Muscle of arm (tissue), 1 donor: ENCODE measurements at regions not wholly inside any gene's neighbourhood (a gene's known extent, or its start where the extent isn't known, plus 50 kb on each side); places are given as distances from the start of the nearest gene placed in this dataset.
"Not testable (repeated sequence)": the region's sequence is repeated elsewhere in the genome, so short reads cannot be mapped to it uniquely, and the experiment has no call there.

Experiments used
- DNase-seq: peaks from one replicate; pipeline ENCODE4 v3.0.0-alpha.2; 2013

DNA sequence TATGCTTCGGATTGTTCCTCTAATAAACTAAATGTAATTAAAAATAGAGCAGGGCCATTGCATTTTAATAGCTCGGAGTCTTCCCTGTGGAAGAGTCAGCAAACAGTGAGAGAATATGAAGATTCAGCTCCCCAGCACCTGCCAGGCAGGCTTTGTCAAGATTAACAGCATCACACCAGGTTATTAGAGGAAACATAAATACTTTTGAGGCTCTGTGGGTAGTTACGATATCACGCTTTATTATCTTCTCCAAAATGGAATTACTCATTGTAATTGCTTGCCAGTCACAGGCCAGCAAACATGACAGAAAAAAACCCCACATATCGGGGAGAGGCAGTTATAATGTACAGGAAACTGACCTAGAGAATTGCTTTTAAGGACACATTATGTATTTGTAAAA, 303.9 kb downstream of the CPS1 start:
- no peak for DNase-seq

DNA sequence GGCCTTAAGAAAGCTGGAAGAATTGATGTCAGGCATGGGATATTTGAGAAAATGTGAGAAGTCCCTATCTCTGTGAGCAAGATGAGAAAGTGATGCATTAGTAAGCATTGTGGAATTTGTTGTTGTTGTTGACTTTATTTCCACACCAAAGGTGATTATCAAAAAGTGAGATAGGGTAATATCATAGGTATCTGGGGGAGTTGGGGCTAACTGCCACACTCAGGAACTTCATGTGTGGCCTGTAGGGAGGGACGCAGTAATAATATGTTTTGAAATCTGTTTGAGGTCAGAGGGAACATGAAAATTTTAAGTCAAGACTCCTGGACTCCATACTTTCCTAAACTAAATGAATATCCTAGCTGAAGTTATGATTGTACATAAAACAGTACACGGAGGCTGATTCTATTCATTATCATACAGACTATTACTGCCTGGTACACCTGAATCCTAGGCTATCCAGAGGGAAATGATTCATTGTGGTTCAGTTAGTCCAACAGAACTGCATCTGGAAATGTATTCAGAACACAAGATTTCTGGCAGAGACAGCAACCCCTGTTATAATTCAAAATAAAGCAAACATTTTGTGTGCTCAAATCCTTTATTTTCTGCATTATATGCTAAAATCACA, 304.8 kb downstream of the CPS1 start:
- DNase-seq: no peak

DNA sequence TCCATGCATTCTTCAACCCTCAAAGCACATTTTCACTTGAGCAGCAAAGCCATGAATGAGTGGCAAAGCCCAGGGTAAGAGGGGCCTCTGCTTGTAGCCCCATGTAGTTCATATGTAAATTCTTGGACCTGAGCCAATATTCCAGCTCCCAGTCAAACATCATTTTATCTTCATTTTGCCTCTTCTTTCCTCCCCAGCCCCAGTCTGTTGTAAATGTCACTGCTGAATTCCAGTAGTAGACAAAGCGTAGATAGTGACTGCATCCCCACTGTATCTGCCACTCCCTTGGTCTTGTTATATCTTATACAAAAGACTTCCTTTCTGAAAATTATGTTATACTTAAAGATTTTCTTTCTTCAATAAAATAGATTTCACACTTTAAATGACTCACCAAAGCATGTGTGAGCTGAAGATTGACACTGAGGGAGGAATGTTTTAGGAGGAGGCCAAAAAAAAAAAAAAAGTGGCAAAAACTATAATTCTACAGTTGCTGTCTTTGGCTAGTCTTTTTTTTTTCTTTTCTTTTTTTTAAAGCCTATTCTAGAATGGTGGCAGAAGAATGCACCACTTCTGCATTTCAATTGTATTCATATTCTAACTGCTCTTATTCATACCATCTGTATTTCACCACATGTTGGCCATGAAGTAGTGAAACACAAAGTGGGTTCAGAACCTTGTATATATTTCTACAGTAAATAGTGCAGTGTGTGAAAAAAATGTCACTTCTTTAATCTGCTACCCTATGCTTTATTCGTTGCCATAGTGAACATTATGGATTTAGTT, 306.1 kb downstream of the CPS1 start:
- peak; percentile 3 for DNase-seq

DNA sequence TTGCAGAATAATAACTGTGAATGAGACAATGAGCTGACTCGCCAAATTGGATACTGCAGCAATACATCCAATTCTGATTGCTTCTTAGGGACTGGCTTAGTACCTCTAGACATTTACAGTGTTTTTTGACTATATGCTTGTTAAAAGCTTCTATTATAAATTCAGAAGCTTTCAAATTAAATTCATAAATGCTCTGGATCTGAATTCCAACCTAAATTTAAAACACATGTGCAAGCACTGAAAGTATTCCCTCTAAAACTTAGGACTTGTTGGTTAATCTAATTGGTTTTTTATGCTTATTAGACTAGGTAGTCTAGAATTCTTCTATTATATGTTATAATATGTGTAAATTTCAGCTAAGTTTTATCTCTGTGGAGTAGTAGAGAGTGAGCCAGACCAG, 306.9 kb downstream of the CPS1 start:
- DNase-seq: no peak

DNA sequence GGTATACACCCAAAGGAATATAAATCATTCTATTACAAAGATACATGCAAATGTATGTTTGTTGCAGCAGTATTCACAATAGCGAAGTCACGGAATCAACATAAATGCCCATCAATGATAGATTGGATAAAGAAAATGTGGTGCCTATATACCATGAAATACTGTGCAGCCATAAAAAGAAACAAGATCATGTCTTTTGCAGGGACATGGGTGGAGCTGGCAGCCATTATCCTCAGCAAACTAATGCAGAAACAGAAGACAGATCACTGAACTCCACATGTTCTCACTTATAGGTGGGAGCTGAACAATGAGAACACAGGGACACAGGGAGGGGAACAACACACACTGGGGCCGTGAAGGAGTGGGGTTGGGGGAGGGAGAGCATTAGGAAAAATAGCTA, 315.2 kb downstream of the CPS1 start:
- DNase-seq: not testable (repeated sequence)

DNA sequence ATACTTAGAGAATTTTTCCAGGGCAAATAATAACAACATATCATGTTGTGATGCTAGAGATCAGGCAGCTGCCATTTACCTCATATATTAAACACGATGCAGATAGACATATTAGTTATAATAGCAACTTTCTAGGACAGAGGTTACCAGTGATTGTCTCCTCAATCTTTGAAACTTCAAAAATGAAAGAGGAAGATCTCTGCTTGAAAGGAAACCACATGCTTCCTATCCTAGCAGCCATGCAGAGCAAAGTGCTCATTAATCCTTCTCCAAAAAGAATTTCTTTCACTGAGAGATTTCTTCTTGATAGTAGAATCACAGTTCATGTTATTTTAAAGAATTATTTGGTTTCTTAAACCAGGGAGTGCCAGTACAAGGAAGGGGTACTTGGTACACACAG, 317.2 kb downstream of the CPS1 start:
- no peak for DNase-seq

DNA sequence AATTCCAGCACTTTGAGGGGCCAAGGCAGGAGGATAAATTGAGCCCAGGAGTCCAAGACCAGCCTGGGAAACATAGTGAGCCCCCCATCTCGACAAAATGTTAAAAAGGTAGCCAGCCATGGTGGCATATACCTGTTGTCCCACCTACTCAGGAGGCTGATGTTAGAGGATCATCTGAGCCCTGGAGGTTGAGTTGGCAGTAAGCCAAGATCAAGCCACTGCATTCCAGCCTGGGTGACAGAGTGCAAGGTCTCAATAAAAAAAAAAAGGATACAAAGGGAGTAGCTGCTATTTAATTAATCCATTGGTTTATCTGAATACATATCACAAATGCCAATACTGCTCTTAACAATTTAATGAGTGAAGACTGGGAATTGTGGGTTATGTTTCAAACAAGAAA, 327.8 kb downstream of the CPS1 start:
- no peak for DNase-seq

DNA sequence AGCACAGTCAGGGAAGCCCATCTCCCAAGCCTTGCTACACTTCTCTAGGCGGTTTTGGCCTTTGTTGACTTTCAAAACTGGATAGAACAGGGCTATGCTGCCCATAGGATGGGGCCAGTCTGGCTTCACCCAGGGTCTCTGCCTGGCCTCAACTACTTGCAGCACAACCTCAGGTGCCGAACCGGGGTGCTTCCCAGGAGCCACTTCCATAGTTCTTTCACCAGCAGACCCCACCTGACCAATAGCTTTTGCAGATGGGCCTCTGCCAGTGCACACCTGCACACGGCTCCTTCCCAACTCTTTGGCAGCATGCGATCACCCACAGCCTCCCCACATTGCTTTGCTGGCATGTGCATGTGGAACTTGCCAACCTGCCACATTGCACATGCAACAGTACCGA, 331.6 kb downstream of the CPS1 start:
- DNase-seq: no peak

DNA sequence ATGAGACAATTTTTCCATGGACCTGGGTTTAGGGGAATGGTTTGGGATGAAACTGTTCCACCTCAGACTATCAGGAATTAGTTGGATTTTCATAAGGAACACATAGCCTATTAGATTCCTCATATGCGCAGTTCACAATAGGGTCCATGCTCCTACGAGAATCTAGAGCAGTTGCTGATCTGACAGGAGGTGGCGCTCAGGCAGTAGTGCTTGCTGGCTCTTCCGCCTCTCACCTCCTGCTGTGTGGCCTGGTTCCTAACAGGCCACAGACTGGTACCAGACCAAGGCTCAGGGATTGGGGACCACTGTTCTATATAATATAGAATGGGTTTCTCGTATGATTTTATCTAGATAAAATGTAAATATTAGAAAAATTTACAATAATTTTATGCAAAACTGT, 338.7 kb downstream of the CPS1 start:
- no peak for DNase-seq

DNA sequence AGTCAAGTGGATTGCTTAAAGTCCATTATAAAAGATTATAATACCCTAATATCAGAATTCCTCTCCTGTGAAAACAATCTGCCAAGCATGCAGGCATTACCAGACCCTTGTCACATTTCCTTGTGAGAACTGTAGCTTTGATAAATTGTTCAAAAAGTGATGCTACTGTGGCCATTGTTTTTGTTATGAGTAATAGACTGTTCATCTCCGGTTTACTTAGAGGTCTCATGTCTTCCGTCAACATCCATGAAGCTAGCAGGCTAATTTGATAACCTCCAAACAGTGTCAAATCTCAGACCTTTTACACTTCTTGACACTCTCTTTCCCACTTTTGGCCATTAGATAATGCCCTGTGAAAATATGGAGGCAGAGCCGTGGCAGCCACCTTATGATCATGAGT, 342.7 kb downstream of the CPS1 start:
- no peak for DNase-seq

DNA sequence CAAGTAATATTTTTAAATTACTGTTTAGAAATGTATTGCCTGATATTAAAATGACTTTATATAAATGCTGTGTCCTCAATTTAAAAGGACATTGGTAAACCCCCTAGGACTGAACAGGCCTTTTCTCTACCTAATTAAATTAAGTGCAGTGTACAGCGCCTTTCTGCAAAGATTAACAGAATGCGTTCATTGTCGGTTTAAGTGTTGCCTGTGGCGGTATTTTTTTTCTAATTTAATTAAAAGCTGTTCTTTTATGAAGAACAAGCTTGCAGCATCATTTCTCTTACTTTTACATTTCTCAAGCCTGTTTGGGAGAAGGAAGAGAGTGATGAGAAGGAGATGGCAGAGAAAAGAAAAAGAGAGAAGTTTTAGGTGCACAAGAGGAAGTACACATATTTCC, 344.9 kb downstream of the CPS1 start:
- DNase-seq: no peak

DNA sequence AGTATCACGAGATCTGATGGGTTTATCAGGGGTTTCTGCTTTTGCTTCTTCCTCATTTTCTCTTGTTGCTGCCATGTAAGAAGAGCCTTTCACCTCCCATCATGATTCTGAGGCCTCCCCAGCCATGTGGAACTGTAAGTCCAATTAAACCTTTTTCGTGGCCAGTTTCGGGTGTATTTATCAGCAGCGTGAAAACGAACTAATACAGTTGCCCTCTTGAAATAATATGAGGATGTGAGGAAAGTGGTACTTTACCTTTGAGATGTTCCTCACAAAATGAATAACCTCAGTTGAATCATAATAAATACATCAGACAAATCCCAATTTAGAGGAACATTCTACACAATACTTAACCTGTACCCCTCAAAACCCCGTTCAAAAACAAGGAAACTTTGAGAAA, 356.4 kb downstream of the CPS1 start:
- no peak for DNase-seq

DNA sequence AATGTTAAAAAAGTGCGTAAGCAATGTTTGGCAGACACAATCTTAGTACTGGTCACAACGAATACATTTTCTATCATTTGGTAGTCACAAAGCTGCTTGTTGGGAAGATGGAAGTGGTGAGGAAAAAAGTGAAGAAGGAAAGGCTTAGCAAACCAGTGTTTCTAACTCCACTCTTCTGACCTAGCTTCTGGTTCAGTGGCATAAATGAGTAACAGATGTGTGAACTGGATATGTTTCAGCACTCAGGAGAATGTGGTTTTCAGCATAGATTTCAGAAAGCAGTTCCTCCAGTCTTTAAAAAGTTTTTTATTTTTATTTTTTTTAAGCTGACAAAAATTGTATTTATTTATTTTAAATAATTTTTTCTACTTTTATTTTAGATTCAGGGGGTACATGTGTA, 357.1 kb downstream of the CPS1 start:
- peak; percentile 5 for DNase-seq

DNA sequence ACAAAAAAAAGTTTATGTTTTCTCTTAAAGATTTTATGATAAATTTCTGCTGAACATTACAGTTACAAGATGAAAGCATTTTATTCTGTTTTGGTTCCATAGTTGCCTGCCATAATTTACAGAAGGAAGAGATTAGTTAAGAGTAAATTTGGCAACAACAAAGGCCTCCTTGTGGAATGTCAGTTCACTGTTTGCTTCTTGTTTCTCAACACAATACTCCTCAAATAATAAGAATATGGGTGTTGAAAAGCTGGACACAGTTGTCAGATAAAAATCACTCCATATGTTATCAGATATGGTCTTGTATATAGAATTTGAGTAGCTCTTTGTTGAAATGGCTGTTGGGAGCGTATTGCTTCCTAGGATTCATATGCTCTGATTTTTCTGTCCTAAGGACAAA, 359.5 kb downstream of the CPS1 start:
- DNase-seq: no peak

DNA sequence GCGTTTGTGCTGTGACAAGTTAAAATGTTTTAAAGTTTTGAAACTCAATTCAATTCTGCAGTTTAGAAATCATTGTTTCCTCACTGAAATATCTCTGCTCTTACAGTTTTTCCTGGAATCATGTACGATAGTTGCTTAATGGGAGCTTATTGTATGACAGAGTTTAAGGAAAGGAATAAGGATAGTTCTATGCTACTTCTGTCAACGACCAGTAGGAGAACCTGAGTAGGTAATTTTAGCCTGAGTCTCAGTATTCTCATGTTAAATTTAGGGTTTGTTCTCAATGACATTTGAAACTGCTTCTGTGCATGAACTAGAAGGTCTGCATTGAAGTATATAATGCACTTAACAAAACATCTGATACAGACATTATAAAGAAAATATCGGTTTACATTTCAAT, 361.1 kb downstream of the CPS1 start:
- DNase-seq: no peak

DNA sequence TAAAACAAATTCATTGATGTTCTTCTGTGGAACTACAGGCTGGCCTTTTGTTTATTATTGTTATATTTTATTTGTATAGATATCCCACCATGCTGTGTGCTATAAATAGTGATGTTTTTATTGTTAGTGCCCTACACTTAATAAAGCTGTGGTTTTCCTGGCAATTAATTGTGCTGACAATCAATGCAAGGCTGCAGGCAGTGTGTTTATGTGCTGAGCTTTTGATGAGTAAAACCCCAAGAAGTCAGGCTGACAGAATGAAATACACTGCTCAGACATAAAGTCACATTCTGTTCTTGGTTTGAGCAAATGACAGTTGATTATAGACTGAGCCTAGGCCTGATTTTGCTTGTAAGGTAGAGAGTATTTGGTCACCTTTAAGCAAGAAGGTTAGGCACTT, 362.7 kb downstream of the CPS1 start:
- DNase-seq: no peak

DNA sequence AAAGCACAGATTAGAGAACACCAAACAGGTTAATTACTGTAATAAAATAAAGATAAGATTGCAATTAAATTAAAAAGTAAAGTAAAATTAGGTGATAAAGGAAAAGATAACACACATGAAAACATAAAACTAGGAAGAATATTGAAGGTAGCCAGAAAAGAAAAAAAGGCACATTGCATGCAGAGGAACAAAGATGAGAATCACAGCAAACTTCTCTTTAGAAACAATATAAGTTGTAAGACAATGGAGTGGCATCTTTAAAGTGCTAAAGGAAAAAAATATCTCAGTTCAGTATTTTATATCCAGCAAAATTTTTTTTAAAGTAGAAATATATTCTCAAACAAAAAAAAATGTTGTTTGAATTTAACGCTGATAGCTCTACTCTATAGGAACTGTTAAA, 366.0 kb downstream of the CPS1 start:
- DNase-seq: no peak

DNA sequence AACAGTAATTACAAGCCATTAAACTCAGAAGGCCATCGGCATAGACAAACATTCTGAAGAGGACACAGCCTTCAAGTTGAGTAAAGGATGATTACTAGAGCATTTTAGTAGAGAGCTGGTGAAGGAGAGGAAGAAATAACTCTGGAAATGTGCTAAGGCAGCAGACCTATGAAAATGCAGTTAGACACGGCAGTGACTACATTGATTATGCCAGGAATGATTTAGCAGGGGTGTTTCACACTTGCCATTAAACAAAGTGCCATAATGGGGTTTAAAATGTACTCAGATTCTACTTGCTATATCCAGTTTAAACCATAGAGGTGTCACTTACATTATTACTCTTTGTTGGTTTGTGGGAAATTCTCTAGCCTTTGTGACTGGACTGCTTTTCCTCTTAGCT, 372.3 kb downstream of the CPS1 start:
- DNase-seq: no peak

DNA sequence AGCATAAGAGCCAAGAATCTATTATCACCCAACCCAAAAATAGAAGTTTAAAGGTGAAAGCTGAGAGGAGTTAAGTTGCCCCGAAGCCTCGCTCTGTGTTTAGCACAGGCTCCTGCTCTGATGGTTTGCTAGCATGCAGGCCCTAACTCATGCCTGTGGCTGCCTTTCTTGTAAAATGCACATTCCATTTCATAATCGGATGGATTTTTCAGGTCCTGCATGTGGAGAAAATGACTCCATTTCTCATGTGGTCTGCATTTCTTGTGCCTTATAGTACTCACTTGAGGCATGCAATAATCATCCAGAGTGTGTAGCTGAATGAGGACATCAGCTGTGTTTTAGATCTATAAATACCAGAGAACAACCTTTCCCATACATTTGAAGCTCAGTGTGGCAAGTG, 381.8 kb downstream of the CPS1 start:
- no peak for DNase-seq

DNA sequence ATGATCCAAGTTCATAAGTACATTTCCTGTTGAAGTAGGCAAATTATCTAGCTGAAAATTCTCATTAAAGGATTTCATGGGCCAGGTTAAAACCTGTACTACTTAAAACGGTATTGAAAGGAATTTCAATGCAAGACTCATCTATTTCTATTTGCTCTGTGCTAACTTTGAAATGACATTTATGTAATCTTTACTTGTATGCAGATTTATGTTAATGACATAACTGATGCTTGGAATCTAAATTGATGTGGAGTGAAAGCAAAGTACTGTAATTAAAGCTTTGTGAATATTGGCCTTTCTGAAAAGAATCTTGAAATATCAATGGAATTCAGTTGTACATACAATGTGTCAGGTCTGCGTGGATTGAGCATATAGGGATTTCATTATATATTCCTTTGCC, 390.0 kb downstream of the CPS1 start:
- no peak for DNase-seq

DNA sequence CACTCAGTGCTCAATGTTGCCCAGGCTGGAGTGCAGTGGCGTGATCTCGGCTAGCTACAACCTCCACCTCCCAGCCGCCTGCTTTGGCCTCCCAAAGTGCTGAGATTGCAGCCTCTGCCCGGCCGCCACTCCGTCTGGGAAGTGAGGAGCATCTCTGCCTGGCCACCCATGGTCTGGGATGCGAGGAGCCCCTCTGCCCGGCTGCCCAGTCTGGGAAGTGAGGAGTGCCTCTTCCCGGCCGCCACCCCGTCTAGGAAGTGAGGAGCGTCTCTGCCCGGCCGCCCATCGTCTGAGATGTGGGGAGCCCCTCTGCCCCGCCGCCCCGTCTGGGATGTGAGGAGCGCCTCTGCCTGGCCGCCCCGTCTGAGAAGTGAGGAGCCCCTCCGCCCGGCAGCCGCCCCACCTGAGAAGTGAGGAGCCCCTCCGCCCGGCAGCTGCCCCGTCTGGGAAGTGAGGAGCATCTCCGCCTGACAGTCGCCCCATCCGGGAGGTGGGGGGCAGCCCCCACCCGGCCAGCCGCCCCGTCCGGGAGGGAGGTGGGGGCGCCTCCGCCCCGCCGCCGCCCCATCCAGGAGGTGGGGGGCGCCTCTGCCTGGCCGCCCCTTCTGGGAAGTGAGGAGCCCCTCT, 394.1 kb downstream of the CPS1 start:
- DNase-seq: not testable (repeated sequence)

DNA sequence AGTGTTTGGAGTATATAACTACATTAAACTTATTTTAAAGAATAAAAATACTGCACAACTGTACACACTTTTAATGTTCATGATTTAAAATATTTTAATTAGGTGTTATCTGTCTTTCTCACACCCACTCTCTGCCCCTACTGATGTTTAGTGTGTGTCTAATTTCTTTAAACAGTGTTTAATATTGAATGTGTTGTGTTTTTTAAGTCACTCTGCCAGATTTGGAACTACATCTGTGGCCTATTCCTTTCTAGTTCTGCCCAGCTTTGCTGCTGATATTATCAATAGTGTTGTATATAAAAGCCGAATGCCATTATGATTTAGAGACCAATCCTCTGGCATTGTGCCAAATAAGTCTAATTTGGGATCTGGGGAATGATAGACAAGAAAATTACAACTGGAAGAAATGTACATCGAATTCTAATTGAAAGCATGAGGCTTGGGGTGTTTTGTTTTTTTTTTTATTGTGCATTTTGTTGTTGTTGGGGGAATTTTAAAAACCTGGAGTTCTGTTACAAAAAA, 398.0 kb downstream of the CPS1 start:
- DNase-seq: no peak

DNA sequence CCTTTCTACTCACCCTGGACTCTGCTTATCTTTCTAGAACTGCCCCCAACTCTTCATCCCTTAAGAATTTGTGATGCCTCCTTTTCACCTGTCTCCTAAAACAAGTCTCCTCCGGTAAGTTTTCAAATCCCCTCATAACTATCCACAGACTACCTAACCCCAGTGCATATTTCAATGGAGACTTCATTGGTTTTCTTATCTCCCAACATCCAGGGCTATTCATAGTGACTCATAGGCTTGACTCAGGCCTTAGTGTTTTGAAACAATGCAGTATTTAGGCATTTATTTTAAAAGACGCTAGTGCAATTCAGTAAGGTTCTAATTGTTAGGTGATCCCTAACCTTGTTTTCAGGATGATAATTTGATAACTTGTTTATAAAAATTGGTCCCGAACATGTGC, 399.2 kb downstream of the CPS1 start:
- no peak for DNase-seq
